NCI-H1092 (cell line): ENCODE measurements at regions not wholly inside any gene's neighbourhood (a gene's known extent, or its start where the extent isn't known, plus 50 kb on each side); places are given as distances from the start of the nearest gene placed in this dataset.
A peak's percentile ranks its signal among the peaks of the same experiment; 100 is the strongest.
"Not testable (repeated sequence)": the region's sequence is repeated elsewhere in the genome, so short reads cannot be mapped to it uniquely, and the experiment has no call there.

ENCODE experiments used
- DNase-seq: peaks from one replicate; lab custom pipeline; 2025; lab: John Stamatoyannopoulos, UW

DNA sequence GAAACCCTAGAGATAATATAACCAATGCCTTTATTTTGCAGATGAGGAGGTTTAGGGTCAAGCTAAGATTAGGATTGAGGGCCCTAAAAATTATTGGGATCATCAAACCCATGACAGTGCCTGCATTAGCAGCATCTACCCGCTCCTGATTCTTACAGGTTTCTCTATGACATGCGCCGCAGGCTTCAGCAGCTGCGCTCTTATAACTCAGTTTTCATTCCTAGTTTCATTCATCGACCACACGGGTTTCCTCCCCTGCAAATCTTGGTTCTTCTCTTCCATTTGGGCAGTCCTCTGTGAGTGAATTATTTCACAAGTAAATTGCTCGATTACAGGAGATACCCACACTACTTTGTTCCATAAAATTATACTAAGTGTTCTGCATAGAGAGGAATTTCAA, 137.2 kb downstream of the SLC24A2 start:
- no peak for DNase-seq

DNA sequence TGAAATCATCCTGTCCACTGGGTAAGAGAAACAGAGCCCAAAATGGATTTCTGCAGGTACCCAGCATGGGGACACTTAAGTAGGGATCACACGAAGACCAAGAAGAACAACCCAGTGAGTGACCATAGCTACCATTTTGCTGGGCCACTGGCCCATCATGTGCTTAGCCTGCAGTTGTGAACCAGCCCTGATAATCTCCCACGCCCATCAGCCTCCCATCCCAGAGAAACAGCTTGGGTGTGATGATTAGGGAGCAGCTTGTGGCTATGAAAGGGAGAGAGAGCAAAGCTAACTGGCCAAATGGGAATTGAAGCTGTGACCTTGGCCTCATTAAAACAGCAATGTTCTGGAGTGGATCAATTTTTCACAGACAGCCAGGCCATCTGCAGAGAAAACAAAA, 138.5 kb downstream of the SLC24A2 start:
- no peak for DNase-seq

DNA sequence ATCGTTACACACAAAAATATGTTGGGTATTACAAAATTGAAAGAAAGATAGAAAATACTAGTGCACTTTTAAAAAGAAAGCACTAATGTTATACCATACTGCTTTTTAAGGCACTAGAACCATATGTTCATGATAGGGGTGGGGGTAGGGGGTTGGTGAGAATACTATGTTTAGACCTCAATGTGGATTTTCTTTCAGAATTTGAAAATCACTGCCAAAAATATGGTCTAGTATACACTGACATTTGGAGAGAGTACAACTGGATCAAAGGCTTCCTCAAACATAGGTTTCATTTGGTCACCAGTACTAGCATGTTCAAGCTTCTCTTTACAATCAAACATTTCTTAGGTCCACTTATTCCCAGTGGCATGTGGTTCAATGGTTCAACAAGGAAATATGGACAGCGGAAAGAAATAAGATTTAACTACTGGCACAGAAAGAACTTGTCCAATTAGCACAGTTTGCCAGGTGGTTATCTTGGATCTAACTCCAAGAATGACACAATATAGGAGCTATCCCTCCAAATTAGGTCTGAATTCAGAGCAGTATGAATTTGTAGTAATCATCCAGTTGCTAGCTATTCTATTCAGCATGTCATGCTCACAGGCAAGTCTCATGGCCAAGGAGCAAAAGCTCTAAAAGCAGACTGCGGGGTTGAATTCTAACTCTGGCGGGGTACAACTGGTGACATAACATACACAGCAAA, 139.3 kb downstream of the SLC24A2 start:
- DNase-seq, result no peak

DNA sequence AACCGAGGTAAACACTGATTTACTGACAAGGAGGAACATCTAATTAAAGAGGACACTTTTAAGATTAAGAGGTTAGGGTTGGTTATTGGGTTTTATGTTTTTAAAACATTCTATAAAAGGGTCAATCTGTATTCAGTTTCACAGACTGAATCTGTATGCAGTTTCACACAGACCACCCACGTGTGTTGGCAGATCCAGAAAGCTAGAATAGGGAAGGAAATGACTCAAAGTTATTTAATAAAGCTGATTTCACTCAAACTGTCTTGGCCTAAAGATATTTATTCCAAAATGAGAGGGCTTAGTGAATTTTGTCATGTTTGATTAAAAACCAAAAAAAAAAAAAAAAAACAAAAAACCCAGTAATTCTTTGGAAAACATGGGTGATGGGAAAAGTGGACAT, 140.2 kb downstream of the SLC24A2 start:
- DNase-seq, result no peak

DNA sequence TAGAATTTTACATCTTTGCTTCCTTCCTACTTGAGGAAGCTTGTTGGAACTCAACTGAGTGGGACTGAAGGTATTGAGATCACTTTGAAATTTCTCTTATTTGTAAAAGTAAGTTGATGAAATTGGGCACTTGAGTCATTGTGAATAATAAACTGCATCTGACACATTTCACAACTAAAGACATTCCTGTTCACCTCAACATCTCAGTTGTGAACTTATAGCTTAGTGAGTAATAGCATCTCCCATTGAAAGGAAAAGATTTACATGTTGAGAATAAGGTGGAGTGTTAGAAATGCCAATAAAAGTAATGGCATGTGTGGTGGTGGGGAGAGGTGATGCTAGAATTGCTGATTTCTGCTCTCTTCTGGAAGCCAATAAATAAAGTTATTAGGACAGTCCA, 145.0 kb downstream of the SLC24A2 start:
- DNase-seq, result no peak

DNA sequence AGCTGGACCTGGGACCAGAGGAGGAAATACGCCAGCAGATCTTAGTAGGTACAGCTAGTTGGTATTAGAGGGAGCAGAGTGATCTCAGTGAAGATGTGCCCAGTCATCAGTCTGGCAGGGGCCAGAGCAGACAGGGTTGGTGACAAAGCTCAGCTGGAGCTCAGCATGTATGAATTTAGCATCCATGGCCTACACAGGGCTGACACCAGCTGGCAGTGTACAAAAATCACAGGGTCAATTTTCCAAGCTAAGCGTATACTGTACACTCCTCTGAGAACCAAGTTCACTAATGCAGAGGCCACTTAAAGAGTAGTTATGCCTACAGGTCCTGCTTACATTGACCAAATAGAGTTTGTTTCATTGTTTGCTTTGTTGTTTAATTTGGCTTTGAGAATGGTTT, 146.6 kb downstream of the SLC24A2 start:
- DNase-seq, result peak; percentile 22

DNA sequence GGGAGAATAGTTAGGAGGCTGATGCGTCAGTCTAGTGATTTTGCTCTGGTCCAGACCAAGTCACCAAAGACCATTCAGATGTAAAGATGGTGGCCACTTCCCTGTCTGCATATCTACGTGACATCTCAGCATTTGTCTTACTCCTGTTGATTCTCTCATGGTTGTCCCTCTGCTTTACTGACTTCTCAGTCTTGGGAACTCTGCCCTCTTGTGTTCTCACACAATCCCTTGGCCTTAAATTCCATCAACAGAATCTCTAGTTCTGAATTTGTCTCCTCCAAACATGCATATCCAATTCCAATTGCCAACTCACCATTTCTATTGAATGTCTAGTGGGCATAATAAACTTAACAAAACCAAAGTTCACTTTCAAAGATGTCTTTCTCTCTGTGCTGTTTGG, 147.8 kb downstream of the SLC24A2 start:
- no peak for DNase-seq

DNA sequence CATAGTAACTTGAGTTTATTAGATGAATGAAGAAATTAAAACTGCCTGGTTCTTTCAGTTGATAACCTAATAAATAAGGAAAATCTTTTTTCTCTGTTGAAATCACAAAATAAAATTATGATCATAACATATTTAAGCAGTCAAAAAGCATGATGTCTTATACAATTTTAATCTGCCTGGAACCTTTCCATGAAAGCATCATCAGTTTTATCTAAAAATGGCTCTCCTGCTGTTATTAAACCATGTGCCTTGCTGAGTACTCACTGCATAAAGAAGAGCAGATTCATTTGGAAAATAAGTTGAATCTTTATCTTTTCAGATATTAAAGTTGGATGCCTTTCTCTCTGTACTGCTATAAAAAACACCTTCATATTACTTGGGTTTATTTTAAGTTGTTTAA, 148.8 kb downstream of the SLC24A2 start:
- DNase-seq, result no peak

DNA sequence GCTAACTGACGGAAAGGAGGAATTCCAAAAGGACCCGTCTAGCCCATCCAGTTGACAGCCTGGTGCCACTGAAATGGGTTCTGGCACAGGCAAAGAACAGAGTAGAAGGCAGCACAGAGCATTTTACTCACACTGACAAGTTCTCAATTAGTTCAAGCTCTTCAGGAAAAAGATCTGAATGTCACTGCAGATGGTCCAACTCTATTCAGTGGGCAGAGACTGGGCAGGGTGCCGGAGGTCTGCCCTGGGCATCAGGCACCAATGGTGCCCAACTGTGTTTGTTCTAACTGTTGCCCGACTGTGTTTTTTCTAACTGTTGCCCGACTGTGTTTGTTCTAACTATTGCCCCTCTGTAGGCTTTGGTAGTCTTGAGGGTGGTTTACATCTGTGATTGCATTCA, 151.8 kb downstream of the SLC24A2 start:
- DNase-seq, result no peak

DNA sequence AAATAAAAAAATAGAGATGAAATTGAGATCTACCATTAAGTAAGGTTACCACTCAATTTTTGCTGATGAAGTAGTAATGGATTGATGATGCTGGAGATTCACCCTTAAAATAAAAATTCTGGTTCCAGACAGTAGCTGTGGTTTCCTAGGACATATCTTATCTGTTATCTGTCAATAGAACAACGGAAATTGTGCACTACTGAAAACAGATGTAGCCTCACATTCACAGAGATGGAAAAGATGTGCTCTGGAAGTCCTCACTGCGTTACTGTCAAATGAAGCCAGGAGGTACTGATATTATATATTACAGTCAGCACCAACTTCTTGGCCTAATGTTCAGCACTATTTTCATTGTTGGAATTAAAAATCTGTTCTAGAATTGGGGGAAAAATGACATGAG, 154.0 kb downstream of the SLC24A2 start:
- no peak for DNase-seq

DNA sequence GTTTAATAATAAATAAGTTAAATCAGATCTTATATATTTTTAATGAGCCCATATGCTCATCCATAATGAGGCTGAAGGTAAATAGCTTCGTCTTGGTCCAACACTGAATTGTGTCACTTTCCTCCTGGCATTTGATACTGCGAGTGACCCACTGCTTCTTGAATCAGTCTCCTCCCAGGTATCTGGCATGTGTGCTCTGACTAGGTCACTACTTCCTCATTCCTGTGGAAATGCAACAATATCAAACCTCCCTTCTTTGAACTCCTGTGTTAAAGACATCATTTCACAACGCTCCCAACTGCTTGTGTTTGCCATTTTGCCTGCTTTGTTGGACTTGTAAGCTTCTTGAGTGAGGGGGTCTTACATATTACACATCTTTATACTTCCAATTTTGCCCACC, 157.7 kb downstream of the SLC24A2 start:
- no peak for DNase-seq

DNA sequence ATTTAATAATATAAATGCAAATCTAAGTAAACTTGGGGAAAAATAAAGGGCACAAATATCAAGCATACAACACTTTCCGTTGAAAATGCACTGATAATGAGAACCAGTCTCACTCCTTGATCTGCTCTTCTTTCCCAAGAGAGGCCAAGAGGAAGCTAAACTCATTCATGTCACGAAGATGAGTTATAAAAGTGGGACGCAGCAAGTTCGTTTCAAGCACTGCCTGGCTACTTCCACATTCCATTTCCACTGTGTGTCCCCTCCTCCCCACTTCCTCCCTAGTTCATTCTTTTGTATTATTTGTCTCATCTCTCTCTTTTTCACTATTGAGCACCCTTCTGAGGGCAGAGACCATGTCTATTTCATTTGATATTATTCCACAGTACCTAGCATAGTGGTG, 158.1 kb downstream of the SLC24A2 start:
- DNase-seq, result no peak

DNA sequence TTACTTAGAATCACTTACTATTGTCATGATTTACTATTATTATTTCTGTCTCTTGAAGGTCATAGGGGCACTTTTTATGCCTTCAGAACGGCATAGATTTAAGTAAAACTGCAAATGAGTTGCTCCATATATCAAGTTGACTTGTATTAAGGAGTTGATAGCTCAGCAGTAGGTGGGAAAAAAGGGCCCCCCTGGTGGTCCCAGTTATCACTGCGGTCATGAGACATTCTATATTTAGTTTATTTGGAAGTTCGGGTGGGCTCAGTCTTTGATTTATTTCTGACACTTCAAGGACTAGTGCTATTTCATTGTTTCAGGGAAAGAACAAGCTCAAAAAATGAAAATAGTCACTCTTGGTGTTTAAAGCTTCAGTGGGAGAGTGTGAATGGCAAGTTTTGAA, 159.3 kb downstream of the SLC24A2 start:
- no peak for DNase-seq

DNA sequence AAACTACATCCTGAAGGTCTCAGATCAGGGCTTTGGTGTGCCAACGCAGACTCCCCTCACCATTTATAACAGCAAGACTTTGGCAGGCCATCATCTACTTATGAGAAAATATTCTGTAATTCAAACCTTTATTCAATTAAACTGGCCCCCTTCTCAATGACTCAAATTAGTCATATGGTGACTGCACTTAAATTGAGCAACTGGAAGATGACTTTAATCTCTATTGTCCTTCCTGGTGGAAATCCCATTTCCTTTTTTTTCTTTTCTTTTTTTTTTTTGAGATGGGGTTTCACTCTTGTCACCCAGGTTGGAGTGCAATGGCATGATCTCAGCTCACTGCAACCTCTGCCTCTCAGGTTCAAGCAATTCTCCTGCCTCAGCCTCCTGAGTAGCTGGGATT, 163.4 kb downstream of the SLC24A2 start:
- not testable (repeated sequence) for DNase-seq

DNA sequence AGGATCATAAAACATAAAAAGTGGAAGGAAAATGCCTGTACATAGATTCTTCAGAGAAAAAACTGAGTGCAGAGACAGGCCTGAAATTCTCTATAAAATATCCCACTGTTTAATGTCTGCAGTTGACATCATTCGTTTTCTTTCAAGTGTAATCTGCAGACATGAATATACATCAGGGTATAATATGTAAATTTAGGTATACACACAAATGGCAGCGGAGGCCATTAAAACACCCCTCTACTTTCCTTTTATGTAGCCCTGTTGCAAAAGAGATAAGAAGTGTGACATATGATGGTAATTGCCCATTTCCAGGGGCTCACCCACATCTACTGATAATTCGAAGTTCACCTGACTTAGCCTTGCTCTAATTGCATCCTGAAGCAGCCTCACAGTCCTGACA, 164.3 kb downstream of the SLC24A2 start:
- DNase-seq, result no peak

DNA sequence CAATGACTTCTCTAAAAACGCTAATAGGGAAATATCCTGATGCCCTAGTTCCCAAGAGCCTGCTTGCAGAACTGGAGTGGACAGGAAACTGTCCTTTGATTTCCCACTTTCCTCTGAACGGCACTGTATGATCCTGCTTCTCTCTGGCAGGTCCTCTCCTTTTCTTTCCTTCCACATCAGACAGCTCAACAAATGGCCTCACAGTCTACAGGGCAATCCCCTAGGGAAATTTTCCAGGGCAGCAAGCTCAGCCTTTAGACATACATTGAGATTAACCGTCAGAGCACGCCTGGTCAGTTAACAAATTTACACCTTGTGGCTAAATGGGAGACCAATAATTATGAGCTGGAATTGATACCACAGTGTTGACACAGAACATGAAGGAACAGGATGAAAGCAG, 164.9 kb downstream of the SLC24A2 start:
- DNase-seq, result no peak

DNA sequence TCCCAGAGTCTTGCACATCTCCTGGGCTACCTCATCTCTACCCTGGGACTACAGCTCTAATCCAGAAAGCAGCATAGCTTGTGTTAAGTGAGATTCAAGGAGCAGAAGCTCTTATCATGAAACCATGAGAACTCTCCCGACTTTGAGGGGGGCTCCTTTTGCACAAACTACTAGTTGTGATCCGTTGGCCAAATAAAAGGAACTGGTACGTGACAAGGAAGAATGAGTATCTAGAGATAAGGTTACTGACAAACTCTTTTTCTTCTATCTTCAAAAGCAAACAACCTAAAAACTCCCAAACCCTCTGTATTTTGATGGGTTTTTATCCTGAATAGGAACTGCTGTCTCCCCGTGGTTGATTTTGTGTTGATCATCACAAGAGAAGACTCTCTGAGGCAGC, 168.5 kb downstream of the SLC24A2 start:
- no peak for DNase-seq

DNA sequence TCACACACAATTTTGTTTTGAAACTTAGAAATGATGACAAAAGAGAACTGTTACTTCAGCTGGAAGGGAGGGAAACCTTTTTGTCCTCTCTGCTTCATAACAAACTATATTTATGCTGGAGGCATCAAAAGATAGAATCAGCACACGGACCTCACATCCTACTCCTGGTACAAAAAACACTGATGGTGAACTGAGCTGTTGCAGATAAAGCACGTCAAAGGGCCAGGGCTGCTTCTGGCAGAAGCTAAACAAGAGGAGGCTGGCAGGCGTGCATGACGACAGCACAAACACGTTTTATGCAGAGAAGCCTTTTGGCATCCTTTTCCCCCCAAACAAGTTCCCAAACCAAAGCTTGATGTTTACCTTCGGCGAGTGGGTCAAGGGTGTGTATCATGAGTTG, 169.6 kb downstream of the SLC24A2 start:
- no peak for DNase-seq

DNA sequence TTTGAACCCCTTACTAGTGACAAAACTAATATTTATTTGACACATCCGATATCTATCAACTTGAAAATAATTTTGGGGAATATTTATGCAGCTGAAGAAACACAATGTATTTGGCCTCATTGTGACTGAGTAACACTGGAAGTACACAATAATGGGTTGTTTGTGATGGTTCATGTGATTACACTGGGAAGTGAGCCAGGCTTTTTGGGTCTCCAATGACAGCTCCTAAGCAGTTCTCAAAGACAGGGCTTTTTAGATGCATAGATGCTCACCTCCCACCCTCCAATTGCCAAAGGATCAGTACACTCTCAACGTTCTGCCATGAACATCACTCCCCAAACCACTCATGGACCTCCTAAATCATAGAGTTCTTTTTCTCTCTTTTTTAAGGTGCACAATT, 170.0 kb downstream of the SLC24A2 start:
- peak; percentile 59 for DNase-seq

DNA sequence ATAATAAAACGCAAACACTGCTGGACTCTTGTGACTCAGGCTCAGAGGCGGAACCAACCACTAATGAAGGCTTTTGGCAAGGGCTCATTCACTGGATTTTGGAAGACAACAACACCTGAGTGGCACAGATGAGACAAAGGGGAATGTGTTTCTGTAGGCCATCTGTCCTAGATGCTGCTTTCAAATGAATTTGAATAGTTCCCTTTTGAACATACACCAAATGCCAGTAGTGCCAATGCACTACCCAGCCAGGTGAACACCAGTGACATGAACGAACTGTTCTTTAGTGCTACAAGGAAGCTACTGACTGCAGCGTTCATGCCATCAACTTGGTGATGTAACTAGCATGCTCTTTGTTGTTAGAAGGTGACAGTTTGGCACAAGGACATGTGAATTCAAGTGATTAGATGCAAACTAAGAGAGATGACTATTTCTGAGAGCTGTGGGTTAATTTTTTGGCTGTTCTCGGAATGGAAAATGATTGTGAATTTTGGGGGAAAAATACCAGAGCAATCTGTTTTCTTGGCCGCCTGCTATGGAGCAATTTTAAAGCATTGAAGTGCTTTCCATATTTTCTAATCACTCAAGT, 173.7 kb downstream of the SLC24A2 start:
- DNase-seq, result no peak

DNA sequence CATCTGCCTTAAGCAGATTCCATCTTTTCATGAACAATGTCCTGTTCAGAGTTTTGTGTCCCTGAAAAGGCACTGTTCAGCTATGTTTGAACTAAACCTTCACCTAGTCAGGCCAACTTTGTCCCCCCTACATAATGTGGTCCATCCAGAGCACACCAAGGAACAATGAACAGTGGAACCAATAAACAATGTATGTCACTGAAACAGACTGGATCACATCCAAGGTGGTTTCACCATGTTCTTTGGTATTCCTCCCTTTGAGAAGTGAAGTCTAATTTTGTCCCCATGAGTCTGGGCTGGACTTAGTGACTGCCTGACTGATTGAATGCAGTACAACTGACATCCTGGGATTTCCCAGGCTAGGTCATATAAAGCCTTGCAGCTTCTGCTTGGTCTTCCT, 174.5 kb downstream of the SLC24A2 start:
- DNase-seq, result no peak

DNA sequence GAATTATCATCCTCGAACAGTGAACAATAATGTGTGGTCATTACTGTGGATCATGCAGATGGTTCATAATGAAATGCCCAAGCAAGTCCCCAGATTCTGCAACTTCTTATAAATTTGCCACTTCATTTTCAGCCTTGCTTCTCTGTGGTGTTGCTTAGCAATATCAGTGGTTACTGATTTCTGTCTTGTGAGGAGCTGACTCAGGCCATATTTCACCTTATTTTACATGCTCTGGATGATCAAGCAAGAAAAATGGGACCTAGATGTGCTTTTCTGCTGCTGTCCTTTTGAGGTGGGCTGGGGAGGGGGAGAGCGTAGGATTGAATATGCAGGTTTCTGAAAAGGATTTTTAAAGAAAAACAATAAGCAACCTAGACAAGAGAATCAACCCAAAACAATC, 188.3 kb downstream of the SLC24A2 start:
- no peak for DNase-seq

DNA sequence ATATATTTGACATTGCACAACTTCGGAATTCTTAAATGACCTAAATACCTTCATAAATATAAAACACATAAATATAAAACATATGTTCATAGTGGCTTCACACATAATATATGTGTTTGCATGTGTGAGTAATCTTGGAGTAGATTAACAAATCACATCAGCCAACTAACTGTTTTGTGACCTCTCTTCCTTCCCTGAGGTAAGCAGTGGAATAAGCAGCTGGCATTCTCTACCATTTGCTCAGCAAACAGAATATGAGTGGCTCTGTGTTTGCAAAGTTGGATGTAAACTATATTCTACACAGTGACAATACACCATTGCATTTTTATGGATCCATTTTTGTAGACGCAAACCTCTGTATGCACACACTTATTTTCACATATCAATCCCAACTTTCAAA, 189.9 kb downstream of the ACER2 start:
- no peak for DNase-seq

DNA sequence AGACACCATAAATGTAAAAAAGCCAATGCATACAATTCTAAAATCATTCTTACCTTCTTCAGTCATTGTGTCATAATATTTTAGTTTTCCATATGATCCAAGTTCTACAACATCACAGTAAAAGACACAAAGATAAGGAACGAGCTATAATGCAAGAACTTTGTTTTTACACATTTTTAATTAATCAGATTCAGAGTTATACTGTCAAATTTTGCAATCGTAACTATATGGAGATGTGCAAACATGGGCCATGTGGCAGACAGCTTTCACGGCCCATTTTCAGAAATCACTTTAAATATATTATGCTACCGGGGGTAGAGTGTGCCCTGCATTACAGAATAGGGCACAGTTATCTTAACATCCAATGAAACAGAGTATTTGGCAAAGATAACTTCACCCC, 188.4 kb downstream of the ACER2 start:
- no peak for DNase-seq
